ENCODE measurements at regions not wholly inside any gene's neighbourhood (a gene's known extent, or its start where the extent isn't known, plus 50 kb on each side); places are given as distances from the start of the nearest gene placed in this dataset.

DNA sequence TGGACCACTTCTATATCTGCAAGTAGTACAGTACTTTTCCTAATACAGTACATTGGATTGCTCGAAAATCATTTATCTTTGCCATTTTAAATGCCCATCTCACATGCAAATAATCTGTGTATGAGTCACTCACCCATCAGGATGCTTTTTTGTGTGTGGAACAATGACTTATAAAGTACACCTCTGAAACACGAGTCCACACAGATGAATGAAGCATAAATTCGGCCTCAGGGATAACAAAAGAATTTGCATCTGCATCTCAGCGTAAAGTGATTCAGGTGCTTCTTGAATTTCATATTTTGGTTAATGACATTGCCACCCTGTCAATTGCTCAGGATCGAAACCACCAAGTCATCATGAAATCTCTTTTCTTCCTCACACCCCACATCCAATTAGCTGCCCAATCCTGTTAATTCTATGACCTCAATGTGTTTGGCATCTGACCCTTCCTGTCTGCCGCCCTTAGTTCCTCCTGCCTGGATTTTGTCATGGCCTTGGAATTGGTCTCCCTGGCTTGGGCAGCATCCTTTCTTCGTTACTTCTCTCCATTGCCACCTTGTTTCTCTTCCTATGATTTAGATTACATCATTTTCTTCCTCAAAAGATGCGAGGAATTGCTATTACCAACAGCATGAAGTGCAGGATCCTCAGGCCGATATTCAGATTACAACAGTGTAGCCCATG is 161.6 kb upstream of the MID1 start:
- Histone ChIP-seq H3K9ac (ENCODE audit: low read depth, low read length, poor library complexity, severe bottlenecking) (no peak overlapping the region), H3K9me3 (ENCODE audit: insufficient read depth, low read depth, low read length) (no peaks in the 10 kb centered on the region), H2AFZ (ENCODE audit: low read length) (no peak overlapping the region), H3F3A (ENCODE audit: low read depth) (no peaks in the 10 kb centered on the region), H3K27me3 (ENCODE audit: insufficient read depth, low read length, poor library complexity, severe bottlenecking) (no peaks in the 10 kb centered on the region), H3K4me2 (ENCODE audit: low read depth, low read length, poor library complexity, severe bottlenecking) (no peak overlapping the region), H3K4me3 (ENCODE audit: low read length, poor library complexity, severe bottlenecking) (no peak overlapping the region), H4K20me1 (ENCODE audit: insufficient read depth, low read length, poor library complexity, severe bottlenecking) (no peaks in the 10 kb centered on the region), H3K79me2 (ENCODE audit: insufficient read depth, low read length) (no peaks in the 10 kb centered on the region), H3K36me3 (ENCODE audit: insufficient read depth, low read length) (no peaks in the 10 kb centered on the region), H3K9me2 (replicated peaks; ENCODE audit: low read depth, low read length) (no peaks in the 10 kb centered on the region), H3K4me1 (ENCODE audit: insufficient read depth, low read length, poor library complexity, severe bottlenecking) (no peaks in the 10 kb centered on the region)
- TF ChIP-seq, protein P1, sequence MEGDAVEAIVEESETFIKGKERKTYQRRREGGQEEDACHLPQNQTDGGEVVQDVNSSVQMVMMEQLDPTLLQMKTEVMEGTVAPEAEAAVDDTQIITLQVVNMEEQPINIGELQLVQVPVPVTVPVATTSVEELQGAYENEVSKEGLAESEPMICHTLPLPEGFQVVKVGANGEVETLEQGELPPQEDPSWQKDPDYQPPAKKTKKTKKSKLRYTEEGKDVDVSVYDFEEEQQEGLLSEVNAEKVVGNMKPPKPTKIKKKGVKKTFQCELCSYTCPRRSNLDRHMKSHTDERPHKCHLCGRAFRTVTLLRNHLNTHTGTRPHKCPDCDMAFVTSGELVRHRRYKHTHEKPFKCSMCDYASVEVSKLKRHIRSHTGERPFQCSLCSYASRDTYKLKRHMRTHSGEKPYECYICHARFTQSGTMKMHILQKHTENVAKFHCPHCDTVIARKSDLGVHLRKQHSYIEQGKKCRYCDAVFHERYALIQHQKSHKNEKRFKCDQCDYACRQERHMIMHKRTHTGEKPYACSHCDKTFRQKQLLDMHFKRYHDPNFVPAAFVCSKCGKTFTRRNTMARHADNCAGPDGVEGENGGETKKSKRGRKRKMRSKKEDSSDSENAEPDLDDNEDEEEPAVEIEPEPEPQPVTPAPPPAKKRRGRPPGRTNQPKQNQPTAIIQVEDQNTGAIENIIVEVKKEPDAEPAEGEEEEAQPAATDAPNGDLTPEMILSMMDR (conservative IDR thresholded peaks at IDR 0.05; ENCODE audit: low read length): no peak
- no peak for TF ChIP-seq EZH2phosphoT487 (IDR thresholded peaks at IDR 0.05; ENCODE audit: borderline replicate concordance)

DNA sequence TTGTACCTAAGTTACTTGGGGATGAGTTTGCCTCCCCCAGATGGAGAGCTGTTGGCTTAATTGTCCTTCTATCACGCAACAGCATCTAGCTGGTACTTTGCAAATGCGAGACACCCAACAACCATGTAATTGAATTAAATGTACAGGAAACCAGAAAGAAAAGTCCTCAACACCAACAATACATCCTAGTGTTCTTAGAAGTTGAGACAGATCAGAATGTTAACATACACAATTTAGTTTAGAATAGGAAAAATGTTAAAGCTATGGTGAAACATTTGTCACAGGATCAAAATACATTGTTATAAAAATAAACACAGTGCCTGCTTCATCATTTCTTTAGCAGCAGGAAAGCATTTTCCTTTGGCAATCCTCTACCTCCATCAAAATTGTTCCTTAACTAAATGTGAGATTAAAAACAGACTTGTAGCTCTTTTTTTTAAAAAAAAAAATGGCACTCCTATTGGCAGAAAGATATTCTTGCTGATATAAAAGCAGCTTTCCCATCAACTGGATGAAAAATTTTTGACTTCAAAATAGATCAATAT is 163.1 kb upstream of the MID1 start:
- Histone ChIP-seq H3K9ac (ENCODE audit: low read depth, low read length, poor library complexity, severe bottlenecking) (no peak overlapping the region), H3K4me1 (ENCODE audit: insufficient read depth, low read length, poor library complexity, severe bottlenecking) (no peaks in the 10 kb centered on the region), H3K9me3 (ENCODE audit: insufficient read depth, low read depth, low read length) (no peaks in the 10 kb centered on the region), H3K79me2 (ENCODE audit: insufficient read depth, low read length) (no peaks in the 10 kb centered on the region), H3F3A (ENCODE audit: low read depth) (no peaks in the 10 kb centered on the region), H3K9me2 (replicated peaks; ENCODE audit: low read depth, low read length) (no peaks in the 10 kb centered on the region), H3K36me3 (ENCODE audit: insufficient read depth, low read length) (no peaks in the 10 kb centered on the region), H3K4me3 (ENCODE audit: low read length, poor library complexity, severe bottlenecking) (no peak overlapping the region), H4K20me1 (ENCODE audit: insufficient read depth, low read length, poor library complexity, severe bottlenecking) (no peaks in the 10 kb centered on the region), H2AFZ (ENCODE audit: low read length) (no peak overlapping the region), H3K4me2 (ENCODE audit: low read depth, low read length, poor library complexity, severe bottlenecking) (no peak overlapping the region), H3K27me3 (ENCODE audit: insufficient read depth, low read length, poor library complexity, severe bottlenecking) (no peaks in the 10 kb centered on the region)
- no peak for TF ChIP-seq EZH2phosphoT487 (IDR thresholded peaks at IDR 0.05; ENCODE audit: borderline replicate concordance)
- TF ChIP-seq, protein P1 (conservative IDR thresholded peaks at IDR 0.05; ENCODE audit: low read length): no peak

DNA sequence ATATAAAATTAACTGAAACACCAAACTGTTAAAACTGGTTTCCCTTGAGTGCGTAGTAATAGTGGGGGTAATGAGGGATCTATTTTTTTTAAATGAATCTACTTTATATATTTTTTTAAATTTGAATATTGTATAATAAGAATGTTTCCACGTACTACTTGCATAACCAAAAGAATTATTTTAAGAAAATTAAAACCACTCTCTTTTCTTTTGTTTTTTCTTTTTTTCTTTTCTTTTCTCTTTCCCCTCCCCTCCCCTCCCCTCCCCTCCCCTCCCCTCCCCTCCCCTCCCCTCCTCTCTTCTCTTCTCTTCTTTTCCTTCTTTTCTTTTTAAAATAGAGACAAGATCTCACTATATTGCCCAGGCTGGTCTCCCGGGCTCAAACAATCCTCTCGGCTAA is 166.9 kb upstream of the MID1 start:
- Histone ChIP-seq H3K9me3 (ENCODE audit: insufficient read depth, low read depth, low read length) (no peaks in the 10 kb centered on the region), H3K79me2 (ENCODE audit: insufficient read depth, low read length) (no peaks in the 10 kb centered on the region), H3K9me2 (replicated peaks; ENCODE audit: low read depth, low read length) (no peaks in the 10 kb centered on the region), H3K4me1 (ENCODE audit: insufficient read depth, low read length, poor library complexity, severe bottlenecking) (no peaks in the 10 kb centered on the region), H3K36me3 (ENCODE audit: insufficient read depth, low read length) (no peaks in the 10 kb centered on the region), H2AFZ (ENCODE audit: low read length) (no peak overlapping the region), H3K4me2 (ENCODE audit: low read depth, low read length, poor library complexity, severe bottlenecking) (no peak overlapping the region), H3K4me3 (ENCODE audit: low read length, poor library complexity, severe bottlenecking) (no peak overlapping the region), H3F3A (ENCODE audit: low read depth) (no peaks in the 10 kb centered on the region), H3K27me3 (ENCODE audit: insufficient read depth, low read length, poor library complexity, severe bottlenecking) (no peaks in the 10 kb centered on the region), H4K20me1 (ENCODE audit: insufficient read depth, low read length, poor library complexity, severe bottlenecking) (no peaks in the 10 kb centered on the region), H3K9ac (ENCODE audit: low read depth, low read length, poor library complexity, severe bottlenecking) (no peak overlapping the region)
- no peak for TF ChIP-seq EZH2phosphoT487 (IDR thresholded peaks at IDR 0.05; ENCODE audit: borderline replicate concordance)
- TF ChIP-seq, protein P1 (conservative IDR thresholded peaks at IDR 0.05; ENCODE audit: low read length): no peak
